HG03457 (cell line): ENCODE measurements at regions not wholly inside any gene's neighbourhood (a gene's known extent, or its start where the extent isn't known, plus 50 kb on each side); places are given as distances from the start of the nearest gene placed in this dataset.

ENCODE experiments used
- ATAC-seq: cut with Tn5 transposase; IDR thresholded peaks from one replicate; pipeline ENCODE4 v1.9.1; 2021; ENCODE audit warnings: moderate number of reproducible peaks; ENCODE audit not compliant: unreplicated experiment

GRCh38 chr6:144989319-144990107 lies 704.4 kb downstream of the UTRN start:
- ATAC-seq: no peak

GRCh38 chr6:144990784-144991183 lies 705.6 kb downstream of the UTRN start:
- ATAC-seq: no peak

GRCh38 chr6:144993870-144994269 lies 708.7 kb downstream of the UTRN start:
- ATAC-seq: no peak

GRCh38 chr6:144997996-144998395 lies 712.9 kb downstream of the UTRN start:
- ATAC-seq: no peak

- no peak for ATAC-seq
Observed at GRCh38 chr6:144999127-144999526, 714.0 kb downstream of the UTRN start.

GRCh38 chr6:145003145-145003544 lies 718.0 kb downstream of the UTRN start:
- ATAC-seq: no peak

- no peak for ATAC-seq
Observed at GRCh38 chr6:145006914-145007313, 721.8 kb downstream of the UTRN start.

- ATAC-seq: no peak
Observed at GRCh38 chr6:145008715-145009114, 723.6 kb downstream of the UTRN start.

GRCh38 chr6:145009711-145010110 lies 724.6 kb downstream of the UTRN start:
- no peak for ATAC-seq

GRCh38 chr6:145012039-145012662 lies 723.2 kb downstream of the EPM2A start:
- ATAC-seq: no peak

GRCh38 chr6:145015739-145016558 lies 719.4 kb downstream of the EPM2A start:
- ATAC-seq: peak; percentile 96

GRCh38 chr6:145017051-145017450 lies 718.3 kb downstream of the EPM2A start:
- ATAC-seq: no peak

GRCh38 chr6:145017516-145017915 lies 717.8 kb downstream of the EPM2A start:
- ATAC-seq: no peak

- ATAC-seq: no peak
Observed at GRCh38 chr6:145018027-145018426, 717.3 kb downstream of the EPM2A start.

- no peak for ATAC-seq
Observed at GRCh38 chr6:145020114-145020513, 715.2 kb downstream of the EPM2A start.

- no peak for ATAC-seq
Observed at GRCh38 chr6:145020543-145020942, 714.8 kb downstream of the EPM2A start.

- ATAC-seq: no peak
Observed at GRCh38 chr6:145022199-145022796, 713.0 kb downstream of the EPM2A start.

GRCh38 chr6:145023116-145023726 lies 712.1 kb downstream of the EPM2A start:
- ATAC-seq: no peak

GRCh38 chr6:145025488-145025887 lies 709.8 kb downstream of the EPM2A start:
- ATAC-seq: no peak

- no peak for ATAC-seq
Observed at GRCh38 chr6:145026267-145026679, 709.0 kb downstream of the EPM2A start.
